ENCODE measurements at regions not wholly inside any gene's neighbourhood (a gene's known extent, or its start where the extent isn't known, plus 50 kb on each side); places are given as distances from the start of the nearest gene placed in this dataset.

- Histone ChIP-seq H3K36me3 (no peaks in the 10 kb centered on the region), H3K4me1 (ENCODE audit: control insufficient read depth in 1 of 2, insufficient read depth in 1 of 2, low read depth in 1 of 2, low read length in 1 of 2) (no peaks in the 10 kb centered on the region), H3K27me3 (no peaks in the 10 kb centered on the region), H3K27ac (no peak overlapping the region), H3K4me3 (ENCODE audit: low read depth in 1 of 2, low read length in 1 of 2) (no peak overlapping the region), H3K9me3 (no peaks in the 10 kb centered on the region)
- no peak for TF ChIP-seq CTCF (IDR thresholded peaks at IDR 0.05)
Observed at GRCh38 chr1:29774355-29774754, 538.0 kb downstream of the PTPRU start.

- Histone ChIP-seq H3K9me3 (no peaks in the 10 kb centered on the region), H3K27ac (no peak overlapping the region), H3K4me1 (ENCODE audit: control insufficient read depth in 1 of 2, insufficient read depth in 1 of 2, low read depth in 1 of 2, low read length in 1 of 2) (no peaks in the 10 kb centered on the region), H3K36me3 (no peaks in the 10 kb centered on the region), H3K27me3 (peaks cover 16% of the 10 kb centered on the region), H3K4me3 (ENCODE audit: low read depth in 1 of 2, low read length in 1 of 2) (no peak overlapping the region)
- TF ChIP-seq CTCF (IDR thresholded peaks at IDR 0.05): no peak
Observed at GRCh38 chr1:29772584-29773100, 536.3 kb downstream of the PTPRU start.

- Histone ChIP-seq H3K27ac (no peak overlapping the region), H3K27me3 (peaks cover 45% of the 10 kb centered on the region), H3K36me3 (no peaks in the 10 kb centered on the region), H3K4me1 (ENCODE audit: control insufficient read depth in 1 of 2, insufficient read depth in 1 of 2, low read depth in 1 of 2, low read length in 1 of 2) (no peaks in the 10 kb centered on the region), H3K4me3 (ENCODE audit: low read depth in 1 of 2, low read length in 1 of 2) (no peak overlapping the region), H3K9me3 (no peaks in the 10 kb centered on the region)
- TF ChIP-seq CTCF (IDR thresholded peaks at IDR 0.05): no peak
Observed at GRCh38 chr1:29767769-29768425, 531.6 kb downstream of the PTPRU start.

GRCh38 chr1:29767088-29767685 lies 530.9 kb downstream of the PTPRU start:
- Histone ChIP-seq H3K9me3 (no peaks in the 10 kb centered on the region), H3K27ac (no peak overlapping the region), H3K4me3 (ENCODE audit: low read depth in 1 of 2, low read length in 1 of 2) (no peak overlapping the region), H3K27me3 (peaks cover 45% of the 10 kb centered on the region), H3K36me3 (no peaks in the 10 kb centered on the region), H3K4me1 (ENCODE audit: control insufficient read depth in 1 of 2, insufficient read depth in 1 of 2, low read depth in 1 of 2, low read length in 1 of 2) (no peaks in the 10 kb centered on the region)
- TF ChIP-seq CTCF (IDR thresholded peaks at IDR 0.05): no peak

GRCh38 chr1:29762635-29763034 lies 526.3 kb downstream of the PTPRU start:
- Histone ChIP-seq H3K9me3 (no peaks in the 10 kb centered on the region), H3K4me1 (ENCODE audit: control insufficient read depth in 1 of 2, insufficient read depth in 1 of 2, low read depth in 1 of 2, low read length in 1 of 2) (no peaks in the 10 kb centered on the region), H3K36me3 (no peaks in the 10 kb centered on the region), H3K27me3 (peaks cover 29% of the 10 kb centered on the region), H3K4me3 (ENCODE audit: low read depth in 1 of 2, low read length in 1 of 2) (no peak overlapping the region), H3K27ac (no peak overlapping the region)
- no peak for TF ChIP-seq CTCF (IDR thresholded peaks at IDR 0.05)
